Gastrocnemius medialis (tissue), 4 donors: ENCODE measurements at regions not wholly inside any gene's neighbourhood (a gene's known extent, or its start where the extent isn't known, plus 50 kb on each side); places are given as distances from the start of the nearest gene placed in this dataset.

Experiments
- ATAC-seq, 2 donors: fragments of 150-250 bp; one replicate each; pipeline ENCODE4 v1.9.1; 2016
- DNase-seq, 2 donors: peaks; one replicate each; pipeline ENCODE4 v3.0.0-alpha.2; 2019
- H3K27ac ChIP-seq, 4 donors: fragments of 200-600 bp; sonication (generic); 1 replicate in 1 of 4; 2 replicates in 3 of 4; pipeline ENCODE4 v1.5.1; 2016 to 2018; ENCODE audit warnings: mild to moderate bottlenecking in 2 of 4, moderate library complexity in 1 of 4
- H3K27me3 ChIP-seq, 3 donors: fragments of 200-600 bp; sonication (generic) in 2 of 3; 1 replicate in 1 of 3; 2 replicates in 2 of 3; pipeline versions ENCODE4 v1.5.1 to v1.6.0; 2016 to 2019; ENCODE audit warnings: mild to moderate bottlenecking in 1 of 3, moderate library complexity in 1 of 3
- H3K36me3 ChIP-seq, 2 donors: fragments of 200-600 bp; sonication (generic) in 1 of 2; one replicate each; pipeline ENCODE4 v1.5.1; 2017 to 2018
- H3K4me1 ChIP-seq, 2 donors: fragments of 200-600 bp; sonication (generic) in 1 of 2; one replicate each; pipeline ENCODE4 v1.5.1; 2016 to 2017; ENCODE audit warnings: mild to moderate bottlenecking in 2 of 2
- H3K4me3 ChIP-seq, 4 donors: fragments of 200-600 bp; sonication (generic) in 3 of 4; 1 replicate in 1 of 4; 2 replicates in 3 of 4; pipeline ENCODE4 v1.5.1; 2016 to 2019; ENCODE audit warnings: mild to moderate bottlenecking in 2 of 4
- H3K9me3 ChIP-seq, 3 donors: fragments of 200-600 bp; sonication (generic) in 2 of 3; 1 replicate in 1 of 3; 2 replicates in 2 of 3; pipeline ENCODE4 v1.5.1; 2016 to 2019
- POLR2A ChIP-seq, 2 donors: fragments of 450-650 bp; IDR thresholded peaks; one replicate each; pipeline ENCODE4 v1.6.1; 2017; ENCODE audit warnings: antibody characterized with exemption in 2 of 2, mild to moderate bottlenecking in 2 of 2, moderate library complexity in 2 of 2
- in situ Hi-C, 4 donors: fragments of 200-750 bp; cut with MboI; loops; one replicate each; pipeline versions ENCODE4 v1.15.0 to v1.8.0; 2017; ENCODE audit warnings: low sequenced_read_pairs in 4 of 4
- intact Hi-C: fragments of 100-400 bp; cut with DNase I; formaldehyde crosslinking; loops from one replicate; pipeline ENCODE4 v1.15.1; 2023; ENCODE audit warnings: low total_unique reads
- TF ChIP-seq, protein P1 (sequence below), 5 experiments: fragments of 450-650 bp in 3 of 5; fragments of 200-600 bp in 2 of 5; sonication (generic) in 2 of 5; IDR thresholded peaks in 4 of 5; conservative IDR thresholded peaks in 1 of 5; 1 replicate in 4 of 5; 2 replicates in 1 of 5; pipeline ENCODE4 v1.5.1; 2016 to 2019; ENCODE audit warnings: antibody characterized with exemption in 5 of 5, mild to moderate bottlenecking in 3 of 5, moderate library complexity in 3 of 5

DNA sequence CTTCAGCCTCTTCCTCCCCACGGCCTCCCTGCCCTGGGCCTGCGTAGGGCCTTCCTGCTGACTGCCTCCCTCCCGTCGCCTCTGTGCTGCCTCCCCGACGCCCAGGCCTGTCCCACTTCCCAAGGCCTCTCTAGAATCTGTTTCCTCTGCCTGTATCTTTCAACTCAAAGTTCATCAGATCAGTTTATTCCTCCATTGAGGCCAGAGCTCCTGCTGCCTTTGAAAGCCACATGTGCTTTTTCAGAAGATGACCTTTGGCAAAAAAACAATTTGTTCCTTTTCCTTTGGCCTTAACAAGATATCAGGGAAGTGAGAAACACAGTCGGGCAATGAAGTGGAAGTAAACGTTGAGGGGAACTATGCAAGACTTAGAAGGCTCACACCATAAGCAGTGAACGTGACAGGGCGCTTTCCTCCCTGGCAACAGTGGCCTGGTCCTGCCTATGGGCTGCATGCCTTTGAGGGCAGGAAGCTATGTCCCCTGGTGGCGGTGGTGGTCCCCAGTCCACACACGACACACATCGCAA, 85.9 kb downstream of the PSMG1 start:
- TF ChIP-seq POLR2A (IDR thresholded peaks at IDR 0.05) = no peak
- TF ChIP-seq, protein P1, sequence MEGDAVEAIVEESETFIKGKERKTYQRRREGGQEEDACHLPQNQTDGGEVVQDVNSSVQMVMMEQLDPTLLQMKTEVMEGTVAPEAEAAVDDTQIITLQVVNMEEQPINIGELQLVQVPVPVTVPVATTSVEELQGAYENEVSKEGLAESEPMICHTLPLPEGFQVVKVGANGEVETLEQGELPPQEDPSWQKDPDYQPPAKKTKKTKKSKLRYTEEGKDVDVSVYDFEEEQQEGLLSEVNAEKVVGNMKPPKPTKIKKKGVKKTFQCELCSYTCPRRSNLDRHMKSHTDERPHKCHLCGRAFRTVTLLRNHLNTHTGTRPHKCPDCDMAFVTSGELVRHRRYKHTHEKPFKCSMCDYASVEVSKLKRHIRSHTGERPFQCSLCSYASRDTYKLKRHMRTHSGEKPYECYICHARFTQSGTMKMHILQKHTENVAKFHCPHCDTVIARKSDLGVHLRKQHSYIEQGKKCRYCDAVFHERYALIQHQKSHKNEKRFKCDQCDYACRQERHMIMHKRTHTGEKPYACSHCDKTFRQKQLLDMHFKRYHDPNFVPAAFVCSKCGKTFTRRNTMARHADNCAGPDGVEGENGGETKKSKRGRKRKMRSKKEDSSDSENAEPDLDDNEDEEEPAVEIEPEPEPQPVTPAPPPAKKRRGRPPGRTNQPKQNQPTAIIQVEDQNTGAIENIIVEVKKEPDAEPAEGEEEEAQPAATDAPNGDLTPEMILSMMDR (IDR thresholded peaks at IDR 0.05 in 4 of 5, conservative IDR thresholded peaks at IDR 0.05 in 1 of 5) = no peak
- intact Hi-C loops = no loop called here
- peak in 1 of 2 donors; percentile 26 for ATAC-seq

DNA sequence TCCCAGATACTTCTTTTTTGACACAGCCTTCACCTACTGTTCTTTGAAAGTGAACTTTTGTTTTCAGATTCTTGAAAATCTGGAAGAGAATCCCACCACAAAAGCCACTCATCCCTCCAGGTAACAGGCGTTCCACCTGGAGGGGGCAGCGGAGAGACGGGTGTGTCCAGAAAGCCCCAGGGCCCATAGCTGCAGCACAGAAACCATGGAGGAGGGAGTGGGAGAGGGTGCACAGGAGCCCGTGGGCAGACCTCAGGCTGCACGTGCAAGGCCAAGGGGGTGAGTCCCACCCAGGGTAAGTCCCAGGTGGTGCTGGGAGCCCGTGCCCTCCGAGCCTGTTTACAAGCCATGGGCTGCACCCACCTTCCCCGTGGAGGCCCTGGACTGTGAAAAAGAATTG, 86.5 kb downstream of the PSMG1 start:
- Histone ChIP-seq H3K4me1 (peaks cover 5 to 20% of the 10 kb centered on the region in 2 donors), H3K27ac (peak overlapping the region in 1 of 4 donors; percentile 4), H3K36me3 (no peaks in the 10 kb centered on the region), H3K27me3 (no peaks in the 10 kb centered on the region), H3K4me3 (no peak overlapping the region), H3K9me3 (no peaks in the 10 kb centered on the region)
- in situ Hi-C loops = no loop called here
- DNase-seq = no peak
- TF ChIP-seq, protein P1 (IDR thresholded peaks at IDR 0.05 in 4 of 5, conservative IDR thresholded peaks at IDR 0.05 in 1 of 5) = no peak
- TF ChIP-seq POLR2A (IDR thresholded peaks at IDR 0.05) = no peak
- ATAC-seq = no peak
- intact Hi-C loops = no loop called here

More for the DNA sequence above, 85.9 kb downstream of the PSMG1 start:
- no peaks in the 10 kb centered on the region for H3K9me3 ChIP-seq
- no peaks in the 10 kb centered on the region for H3K36me3 ChIP-seq
- peaks cover 5 to 20% of the 10 kb centered on the region in 2 donors for H3K4me1 ChIP-seq
- in situ Hi-C loops = no loop called here
- DNase-seq = peak in 1 of 2 donors; percentile 36
- no peak overlapping the region for H3K4me3 ChIP-seq
- peak overlapping the region in 1 of 4 donors; percentile 4 for H3K27ac ChIP-seq
- H3K27me3 ChIP-seq = no peaks in the 10 kb centered on the region

DNA sequence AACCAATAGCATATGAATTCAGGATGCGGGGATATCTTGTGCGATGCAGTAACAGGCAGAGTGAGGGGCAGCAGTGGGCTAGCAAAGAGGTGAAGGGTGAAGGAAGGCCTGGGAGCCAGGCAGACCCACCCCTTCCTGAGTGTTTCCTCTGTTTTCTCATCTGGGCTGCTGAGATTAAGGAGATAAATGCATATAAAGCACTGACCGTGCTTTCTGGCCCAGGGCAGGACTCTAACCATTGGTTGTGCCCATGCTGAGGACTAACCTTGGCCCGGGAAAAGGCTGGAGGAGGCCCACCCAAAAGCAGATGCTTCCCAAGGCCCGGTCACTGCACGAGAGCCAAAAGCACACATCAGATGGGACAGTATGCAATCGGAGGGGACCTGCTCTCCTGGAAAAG, 87.6 kb downstream of the PSMG1 start:
- no peaks in the 10 kb centered on the region for H3K9me3 ChIP-seq
- DNase-seq (no peak), ATAC-seq (no peak)
- TF ChIP-seq, protein P1 (IDR thresholded peaks at IDR 0.05 in 4 of 5, conservative IDR thresholded peaks at IDR 0.05 in 1 of 5) = no peak
- TF ChIP-seq POLR2A (IDR thresholded peaks at IDR 0.05) = no peak
- H3K4me1 ChIP-seq = peaks cover 5 to 20% of the 10 kb centered on the region in 2 donors
- in situ Hi-C loops = no loop called here
- H3K27ac ChIP-seq = peak overlapping the region; percentile 33 to 41 (median 38)
- H3K36me3 ChIP-seq = no peaks in the 10 kb centered on the region
- intact Hi-C loops = no loop called here
- H3K4me3 ChIP-seq = no peak overlapping the region
- no peaks in the 10 kb centered on the region for H3K27me3 ChIP-seq

DNA sequence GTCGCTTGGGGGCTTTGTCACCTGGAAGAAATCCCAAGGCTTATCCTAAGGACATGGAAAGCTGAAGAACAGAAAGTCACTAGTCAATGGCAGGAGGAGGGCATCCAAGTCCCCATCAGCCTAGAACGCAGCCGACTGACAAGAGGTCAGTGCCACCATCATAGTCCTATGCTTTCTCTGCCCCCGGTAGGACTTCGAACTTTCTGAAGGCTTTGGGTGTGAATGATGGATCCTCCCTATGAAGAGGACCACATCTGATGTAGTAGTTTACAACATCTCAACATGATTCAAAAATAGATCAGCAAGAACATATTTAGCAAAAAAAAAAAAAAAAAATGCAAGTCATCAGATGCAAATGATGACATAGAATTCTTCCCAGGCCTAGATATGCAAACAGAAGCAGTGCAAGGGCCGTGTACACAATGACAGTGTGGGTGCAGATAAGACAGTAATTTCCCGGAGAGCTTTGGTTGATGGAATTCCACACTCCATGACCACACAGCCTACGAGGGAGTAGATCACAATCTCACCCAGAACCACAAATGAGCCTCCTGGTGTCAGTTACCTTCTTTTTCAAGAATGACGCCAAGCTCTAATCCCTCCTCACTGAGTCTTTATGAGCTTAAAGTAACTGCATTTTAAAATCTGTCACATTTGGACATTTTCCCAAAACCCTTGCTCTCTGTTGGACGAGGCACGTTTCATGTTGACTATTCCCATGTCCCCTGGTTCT, 88.2 kb downstream of the PSMG1 start:
- H3K4me3 ChIP-seq = no peak overlapping the region
- TF ChIP-seq, protein P1 (IDR thresholded peaks at IDR 0.05 in 4 of 5, conservative IDR thresholded peaks at IDR 0.05 in 1 of 5) = no peak
- no peak for TF ChIP-seq POLR2A (IDR thresholded peaks at IDR 0.05)
- peaks cover 5 to 20% of the 10 kb centered on the region in 2 donors for H3K4me1 ChIP-seq
- H3K36me3 ChIP-seq = no peaks in the 10 kb centered on the region
- H3K27me3 ChIP-seq = no peaks in the 10 kb centered on the region
- DNase-seq = no peak
- peak; percentile 21 to 32 for ATAC-seq
- H3K9me3 ChIP-seq = no peaks in the 10 kb centered on the region
- intact Hi-C loops = no loop called here
- H3K27ac ChIP-seq = peak overlapping the region; percentile 36 to 55 (median 40)
- in situ Hi-C loops = no loop called here
